GM19463 (cell line): ENCODE measurements at regions not wholly inside any gene's neighbourhood (a gene's known extent, or its start where the extent isn't known, plus 50 kb on each side); places are given as distances from the start of the nearest gene placed in this dataset.

Experiments
- ATAC-seq: cut with Tn5 transposase; IDR thresholded peaks from one replicate; pipeline ENCODE4 v1.9.1; 2021; ENCODE audit warnings: mild to moderate bottlenecking, moderate library complexity; ENCODE audit not compliant: unreplicated experiment

GRCh38 chr13:33615436-33615835 is 202.5 kb upstream of the RFC3 start:
- no peak for ATAC-seq

GRCh38 chr13:33616130-33616529 is 201.8 kb upstream of the RFC3 start:
- ATAC-seq: no peak

- ATAC-seq: no peak
Measured at GRCh38 chr13:33617055-33617454, 200.9 kb upstream of the RFC3 start.

- no peak for ATAC-seq
Measured at GRCh38 chr13:33624253-33624652, 193.7 kb upstream of the RFC3 start.

GRCh38 chr13:33624740-33625139 is 193.2 kb upstream of the RFC3 start:
- ATAC-seq: no peak

- ATAC-seq: no peak
Measured at GRCh38 chr13:33626407-33626806, 191.5 kb upstream of the RFC3 start.

- no peak for ATAC-seq
Measured at GRCh38 chr13:33628662-33629061, 189.3 kb upstream of the RFC3 start.

- ATAC-seq: no peak
Measured at GRCh38 chr13:33629605-33630360, 188.2 kb upstream of the RFC3 start.

GRCh38 chr13:33633701-33634545 is 184.0 kb upstream of the RFC3 start:
- ATAC-seq: no peak

- ATAC-seq: no peak
Measured at GRCh38 chr13:33634546-33634982, 183.4 kb upstream of the RFC3 start.

GRCh38 chr13:33636243-33636642 is 181.7 kb upstream of the RFC3 start:
- no peak for ATAC-seq

- ATAC-seq: no peak
Measured at GRCh38 chr13:33636955-33637670, 180.8 kb upstream of the RFC3 start.

GRCh38 chr13:33637978-33638743 is 179.8 kb upstream of the RFC3 start:
- no peak for ATAC-seq

GRCh38 chr13:33639158-33639557 is 178.8 kb upstream of the RFC3 start:
- no peak for ATAC-seq

GRCh38 chr13:33639626-33640080 is 178.3 kb upstream of the RFC3 start:
- peak; percentile 80 for ATAC-seq

- ATAC-seq: no peak
Measured at GRCh38 chr13:33640832-33641231, 177.1 kb upstream of the RFC3 start.

GRCh38 chr13:33642374-33643065 is 175.4 kb upstream of the RFC3 start:
- no peak for ATAC-seq

- ATAC-seq: no peak
Measured at GRCh38 chr13:33644581-33645543, 173.1 kb upstream of the RFC3 start.
